GM21367 (cell line): ENCODE measurements at regions not wholly inside any gene's neighbourhood (a gene's known extent, or its start where the extent isn't known, plus 50 kb on each side); places are given as distances from the start of the nearest gene placed in this dataset.
A peak's percentile ranks its signal among the peaks of the same experiment; 100 is the strongest.

Experiments used
- ATAC-seq: cut with Tn5 transposase; IDR thresholded peaks from one replicate; pipeline ENCODE4 v1.9.1; 2021; ENCODE audit not compliant: unreplicated experiment

DNA sequence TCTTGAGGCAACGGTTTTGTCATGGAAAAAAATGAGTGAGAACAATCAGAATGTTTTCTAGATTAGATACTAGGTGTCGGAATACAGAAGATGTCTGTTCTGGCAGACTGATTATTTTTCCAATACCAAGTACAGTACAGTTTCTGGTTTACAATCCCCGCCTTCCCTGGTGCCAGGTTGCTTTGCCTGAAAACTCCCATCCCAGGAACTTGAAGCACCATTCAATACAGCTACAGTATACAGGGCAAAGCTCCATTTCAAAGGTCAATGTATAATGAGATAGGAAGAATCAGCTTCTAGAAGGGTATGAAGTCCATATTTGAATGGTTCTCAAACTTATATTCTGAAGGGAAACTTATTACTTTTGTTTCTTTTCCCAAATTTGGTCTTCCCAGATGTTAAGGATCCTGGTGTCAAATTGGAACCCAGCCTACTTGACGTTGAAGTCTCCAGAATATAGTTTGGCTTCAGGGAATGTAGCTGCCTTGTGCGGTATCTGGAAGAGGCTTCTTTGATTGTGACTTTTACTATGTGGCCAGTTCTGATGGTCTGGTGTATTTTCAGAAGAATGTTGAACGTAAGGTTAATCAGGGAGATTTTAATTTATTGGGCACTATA is 238.0 kb upstream of the ATP2B1 start:
- ATAC-seq, result no peak

DNA sequence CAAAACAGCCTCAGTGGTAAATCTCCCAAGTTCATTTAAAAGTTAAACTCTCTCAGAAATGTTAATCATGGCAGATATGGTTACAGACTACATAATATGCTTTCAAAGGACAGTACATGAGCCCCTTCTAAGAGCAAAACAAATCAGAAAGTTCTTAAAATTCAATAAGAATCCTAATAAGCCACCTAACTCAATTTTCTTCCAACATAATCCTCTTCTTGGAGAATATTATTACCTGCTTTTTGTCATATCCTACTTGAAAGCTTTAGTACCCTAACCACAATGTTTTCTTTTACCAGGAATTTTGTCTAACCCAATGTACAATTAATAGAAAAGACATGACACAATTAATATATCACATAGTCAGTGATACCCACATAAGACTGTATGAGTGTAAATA is 236.5 kb upstream of the ATP2B1 start:
- no peak for ATAC-seq

DNA sequence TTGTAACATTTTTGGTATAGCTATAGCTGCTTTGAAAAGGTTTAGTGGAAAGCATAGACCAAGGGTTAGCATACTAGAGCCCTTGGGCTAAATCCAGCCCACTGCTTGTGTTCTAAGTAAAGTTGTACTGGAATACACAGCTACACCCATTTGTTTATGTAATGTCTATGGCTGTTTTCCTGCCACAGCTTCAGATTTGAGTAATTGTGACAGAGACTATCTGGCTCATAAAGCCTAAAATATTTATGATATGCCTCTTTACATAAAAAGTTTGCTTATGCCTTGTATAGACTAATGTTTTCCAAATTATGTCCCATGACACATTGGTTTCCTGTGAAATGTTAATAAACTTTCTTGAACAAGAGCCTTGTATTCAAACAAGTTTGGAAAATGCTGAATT is 234.8 kb upstream of the ATP2B1 start:
- no peak for ATAC-seq

DNA sequence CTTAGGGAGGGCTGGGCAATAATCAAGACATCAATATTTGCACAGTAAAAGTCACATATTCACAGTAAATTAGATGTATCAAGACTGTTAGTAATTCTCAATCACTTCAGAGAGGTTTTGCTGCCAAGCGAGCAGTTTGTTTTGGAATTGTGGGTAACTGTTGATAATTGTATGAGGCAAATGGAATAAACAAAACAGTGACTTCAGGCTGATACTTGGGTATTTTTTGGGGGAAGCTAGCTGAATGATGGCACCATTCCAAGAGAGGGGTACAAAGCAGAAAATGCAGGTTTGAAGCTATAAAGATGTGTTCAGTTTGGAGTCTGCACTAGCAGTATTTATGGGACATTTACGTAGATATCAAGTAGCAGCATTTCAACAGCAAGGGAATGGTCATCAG is 232.8 kb upstream of the ATP2B1 start:
- no peak for ATAC-seq

- no peak for ATAC-seq
Measured at GRCh38 chr12:89939522-89940215, 231.0 kb upstream of the ATP2B1 start.

DNA sequence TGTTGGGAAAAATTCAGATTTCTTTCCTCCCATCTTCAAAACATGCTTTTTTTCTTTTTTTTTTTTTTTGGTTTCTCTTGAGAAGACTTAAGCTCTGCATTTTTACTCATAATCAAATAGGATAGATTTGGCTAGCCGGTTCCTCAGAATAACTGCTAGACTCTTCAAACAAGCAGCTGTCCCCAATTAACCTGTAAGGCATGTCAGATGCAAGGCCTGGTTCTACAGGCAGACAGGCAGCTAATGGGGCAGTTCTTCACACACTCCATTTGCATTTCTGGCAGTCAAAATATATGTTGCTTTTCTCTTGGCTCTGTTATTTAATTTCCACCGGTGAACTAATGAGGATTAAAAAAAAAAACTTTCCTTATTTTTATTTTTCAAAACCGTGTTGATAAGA is 228.0 kb upstream of the ATP2B1 start:
- ATAC-seq, result no peak

GRCh38 chr12:89935850-89936249 is 227.2 kb upstream of the ATP2B1 start:
- ATAC-seq, result peak; percentile 83

DNA sequence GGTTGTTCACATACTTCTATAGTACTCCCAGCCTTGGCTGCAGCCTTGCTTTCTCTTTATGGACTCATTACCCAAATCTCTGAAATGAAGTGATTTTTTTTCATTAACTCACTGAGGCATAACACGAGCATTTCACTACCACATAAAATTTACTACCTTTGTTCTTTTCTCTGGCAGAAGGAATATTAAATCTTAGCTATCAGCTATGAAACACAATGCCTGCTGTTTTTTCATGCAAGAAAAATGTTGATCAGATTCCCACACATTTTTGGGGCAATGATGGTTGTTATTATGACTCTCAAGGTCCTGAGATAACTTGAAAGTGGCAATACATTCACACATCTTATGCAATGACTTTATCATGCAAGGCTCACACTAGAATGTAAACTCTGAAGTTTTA is 225.3 kb upstream of the ATP2B1 start:
- ATAC-seq, result no peak

- ATAC-seq, result no peak
Measured at GRCh38 chr12:89932954-89933353, 224.3 kb upstream of the ATP2B1 start.

DNA sequence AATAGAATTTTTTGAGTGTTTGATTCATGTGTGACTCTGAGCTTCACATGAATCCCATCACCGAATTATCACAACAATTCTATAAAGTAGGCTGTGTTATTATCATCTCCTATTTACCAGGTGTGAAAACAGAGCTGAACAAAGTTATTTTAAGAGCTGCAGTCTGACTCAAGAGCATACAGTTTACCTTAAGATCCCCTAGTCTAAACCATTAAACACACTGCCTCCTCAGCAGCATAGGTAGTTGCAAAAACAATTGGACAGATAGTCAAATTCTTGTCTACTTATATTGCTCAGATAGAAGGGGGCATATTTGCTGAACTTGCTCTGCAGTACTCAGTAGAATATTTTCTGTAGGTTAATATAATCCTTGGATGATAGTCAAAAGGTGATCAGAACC is 219.8 kb upstream of the ATP2B1 start:
- no peak for ATAC-seq

GRCh38 chr12:89927226-89927698 is 218.6 kb upstream of the ATP2B1 start:
- ATAC-seq, result peak; percentile 98

GRCh38 chr12:89924191-89924590 is 215.6 kb upstream of the ATP2B1 start:
- no peak for ATAC-seq

DNA sequence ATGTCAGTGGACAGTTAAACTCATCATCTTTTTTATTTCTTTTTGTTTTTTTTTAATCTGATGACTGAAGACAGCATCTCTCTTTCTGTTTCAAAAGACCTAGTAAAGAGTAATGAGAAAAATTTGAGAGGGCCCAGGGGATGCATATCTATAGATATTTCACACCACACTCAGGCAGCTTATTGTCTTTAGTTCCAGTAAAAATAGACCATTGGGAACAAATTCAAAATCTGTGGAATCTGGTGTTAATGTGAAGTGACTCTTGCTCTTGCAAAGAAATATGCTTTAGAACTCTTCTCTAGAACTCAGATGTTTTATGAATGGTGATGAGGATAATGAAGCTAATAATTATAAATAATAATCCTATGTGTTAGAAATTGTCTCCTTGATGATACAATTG is 214.5 kb upstream of the ATP2B1 start:
- ATAC-seq, result no peak

DNA sequence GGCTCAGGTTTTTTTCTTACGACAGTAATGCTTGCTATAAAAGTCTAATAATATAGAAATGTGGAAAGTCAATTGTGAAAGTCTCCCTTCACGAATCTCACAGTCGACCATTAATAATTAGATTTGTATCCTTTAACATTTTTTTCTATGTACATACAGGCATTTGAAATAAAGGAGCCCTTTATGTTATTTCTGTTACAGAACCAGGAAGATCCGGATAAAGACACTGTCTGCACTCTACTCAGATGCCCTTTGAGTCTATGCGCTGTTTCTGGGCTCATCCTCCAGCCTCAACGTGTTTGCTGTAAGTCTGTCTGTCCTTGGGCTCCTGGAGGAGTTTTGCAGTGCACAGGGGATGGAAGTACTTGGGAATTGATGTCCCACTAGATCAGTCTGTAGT is 212.2 kb upstream of the ATP2B1 start:
- no peak for ATAC-seq

DNA sequence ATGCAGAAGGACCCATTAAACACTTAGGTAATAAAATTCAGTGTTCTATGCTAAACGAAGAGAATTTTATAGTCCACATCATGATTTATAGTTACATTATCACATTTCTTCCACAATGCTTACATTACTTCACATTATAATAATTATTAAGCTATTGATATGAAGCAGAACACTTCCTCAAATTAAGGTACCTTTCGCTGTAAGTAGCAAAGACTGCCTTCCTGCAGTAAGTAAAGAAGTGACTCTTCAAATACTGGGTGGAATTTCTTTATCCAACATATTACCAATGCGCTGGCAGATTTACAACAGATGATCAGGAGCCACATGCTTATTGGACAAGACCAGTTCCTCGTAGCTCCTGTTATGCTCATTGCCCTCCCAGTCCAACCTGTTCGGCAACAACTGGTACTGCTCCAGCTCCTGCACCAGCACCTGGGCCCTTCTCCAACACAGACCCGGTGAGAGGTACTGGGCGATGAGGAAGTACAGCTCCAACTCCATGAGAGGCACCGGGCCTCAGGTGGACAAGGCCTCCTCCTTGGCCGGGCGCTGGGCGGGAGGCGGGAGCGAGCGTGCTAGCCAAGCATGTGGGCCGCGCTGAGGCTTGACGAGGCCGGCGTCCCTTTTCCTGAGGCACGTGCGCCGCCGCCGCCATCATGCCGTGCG is 210.7 kb upstream of the ATP2B1 start:
- ATAC-seq, result no peak

GRCh38 chr12:89918172-89918846 is 209.7 kb upstream of the ATP2B1 start:
- ATAC-seq, result no peak

- ATAC-seq, result no peak
Measured at GRCh38 chr12:89909753-89910152, 201.1 kb upstream of the ATP2B1 start.

DNA sequence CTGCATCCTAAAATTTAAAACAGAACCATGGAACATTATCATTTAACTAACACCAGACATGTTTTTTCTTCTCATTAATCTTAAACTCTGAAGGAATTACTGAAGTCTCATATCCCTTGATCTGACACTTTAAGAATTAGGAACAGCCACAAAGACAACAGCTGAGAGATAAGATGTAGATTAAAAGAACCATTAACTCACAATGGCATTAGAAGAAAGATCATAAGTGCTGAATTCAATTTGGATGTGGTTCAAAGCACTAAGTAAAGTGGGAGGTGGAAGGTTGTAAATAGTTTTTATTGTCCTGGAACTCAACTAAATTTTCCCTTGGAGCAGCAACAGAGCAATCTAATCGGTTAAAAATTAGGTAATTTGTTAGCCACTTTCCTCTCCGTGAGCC is 199.0 kb upstream of the ATP2B1 start:
- ATAC-seq, result no peak

DNA sequence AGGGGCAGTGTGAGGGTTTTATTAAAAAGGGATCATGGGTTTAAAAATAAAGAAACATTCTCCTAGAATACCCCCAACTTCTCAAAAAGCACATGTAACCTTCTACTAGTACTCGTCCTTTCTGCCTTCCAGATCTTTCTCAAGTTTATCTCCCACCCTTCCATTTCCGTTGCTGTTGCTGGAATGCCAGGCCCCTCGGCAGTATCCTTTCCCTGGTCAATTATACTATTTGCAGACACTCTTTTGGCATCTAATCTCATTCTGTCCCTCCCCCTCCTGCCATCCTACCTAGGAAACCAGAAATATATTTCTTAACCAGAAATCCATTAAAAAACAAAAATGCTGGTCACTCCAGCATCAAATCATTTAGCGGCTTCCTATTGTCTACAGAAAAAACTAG is 198.2 kb upstream of the ATP2B1 start:
- ATAC-seq, result no peak

GRCh38 chr12:89906178-89906577 is 197.5 kb upstream of the ATP2B1 start:
- ATAC-seq, result no peak

GRCh38 chr12:89901906-89902642 is 193.4 kb upstream of the ATP2B1 start:
- no peak for ATAC-seq
